NCI-H524 treated with DMSO at 0.1 percent for 48 hours (cell line): ENCODE measurements at regions not wholly inside any gene's neighbourhood (a gene's known extent, or its start where the extent isn't known, plus 50 kb on each side); places are given as distances from the start of the nearest gene placed in this dataset.

Experiments
- DNase-seq: peaks from one replicate; lab custom pipeline; 2025; lab: John Stamatoyannopoulos, UW

GRCh38 chr1:47703156-47703825, 265.4 kb downstream of the FOXD2 start:
- no peak for DNase-seq

- no peak for DNase-seq
Measured at GRCh38 chr1:47703981-47704596, 266.2 kb downstream of the FOXD2 start.

- no peak for DNase-seq
Measured at GRCh38 chr1:47705517-47706130, 267.8 kb downstream of the FOXD2 start.

GRCh38 chr1:47707503-47707902, 269.7 kb downstream of the FOXD2 start:
- DNase-seq = no peak

GRCh38 chr1:47708019-47708535, 270.2 kb downstream of the FOXD2 start:
- no peak for DNase-seq

- no peak for DNase-seq
Measured at GRCh38 chr1:47708658-47709018, 270.8 kb downstream of the FOXD2 start.

- DNase-seq = no peak
Measured at GRCh38 chr1:47709019-47709871, 271.4 kb downstream of the FOXD2 start.

- DNase-seq = no peak
Measured at GRCh38 chr1:47709872-47710231, 272.0 kb downstream of the FOXD2 start.

- DNase-seq = no peak
Measured at GRCh38 chr1:47710329-47711071, 272.7 kb downstream of the FOXD2 start.
